ENCODE measurements at regions not wholly inside any gene's neighbourhood (a gene's known extent, or its start where the extent isn't known, plus 50 kb on each side); places are given as distances from the start of the nearest gene placed in this dataset.

- no peak for ATAC-seq
- DNase-seq, result no peak
- H3K4me1 Mint-ChIP-seq, result no peaks in the 10 kb centered on the region
- Histone ChIP-seq H3K9me3 (ENCODE audit: control insufficient read depth in 2 of 3, low read length in 3 of 3) (no peaks in the 10 kb centered on the region), H3K4me1 (ENCODE audit: control insufficient read depth in 2 of 2, insufficient read depth in 2 of 2, low read length in 2 of 2) (no peaks in the 10 kb centered on the region), H3K27me3 (ENCODE audit: control insufficient read depth in 2 of 2, insufficient read depth in 2 of 2, low read length in 2 of 2) (no peaks in the 10 kb centered on the region), H3K4me3 (ENCODE audit: low read length) (no peak overlapping the region), H3K27ac (ENCODE audit: low read depth, low read length) (no peak overlapping the region), H3K36me3 (ENCODE audit: control insufficient read depth in 2 of 3, insufficient read depth in 3 of 3, low read length in 3 of 3) (no peaks in the 10 kb centered on the region)
- intact Hi-C loops (cut with micrococcal nuclease), result no loop called here
- no peak overlapping the region for H3K4me3 Mint-ChIP-seq
- H3K9me3 Mint-ChIP-seq, result peaks cover 0 to 15% (median 3%) of the 10 kb centered on the region in 11 donors
- no peaks in the 10 kb centered on the region for H3K27me3 Mint-ChIP-seq
- ChIA-PET CTCF (no interaction called here), POLR2A (no interaction called here)
- no peak overlapping the region for H3K27ac Mint-ChIP-seq
- no peaks in the 10 kb centered on the region for H3K36me3 Mint-ChIP-seq
Measured at GRCh38 chr3:74413547-74414241, 200.8 kb downstream of the CNTN3 start.

DNA sequence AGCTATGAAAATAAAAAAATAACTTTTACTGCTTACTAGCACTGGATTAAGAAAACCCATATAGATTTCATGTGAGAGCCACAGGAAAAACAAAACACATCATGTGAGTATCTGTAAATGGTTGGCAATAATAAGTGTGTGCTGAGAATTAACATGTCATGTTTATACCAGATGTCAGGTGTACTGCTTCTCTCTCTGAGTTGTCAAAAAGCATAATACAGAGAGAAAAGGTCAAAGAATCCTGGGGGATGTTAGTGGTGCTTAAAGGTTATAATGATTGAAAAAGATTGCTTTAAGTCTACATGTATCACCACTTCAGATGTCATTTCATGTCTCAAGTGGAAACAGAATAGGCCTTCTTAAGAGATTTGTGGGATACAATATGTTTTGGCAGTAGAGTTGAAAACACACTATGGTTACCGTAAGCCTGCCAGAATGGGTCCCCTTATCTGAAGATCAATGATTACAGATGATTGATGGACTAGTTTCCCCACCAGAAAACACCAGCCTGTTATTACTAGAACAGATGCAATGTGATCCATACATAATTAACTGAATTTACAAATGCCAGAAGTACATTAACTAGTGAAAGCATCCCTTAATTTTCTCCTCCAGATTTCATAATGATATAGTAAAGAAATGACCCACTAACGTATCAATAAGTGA is 204.1 kb downstream of the CNTN3 start:
- Mint-ChIP-seq H3K36me3 (no peaks in the 10 kb centered on the region), H3K4me1 (no peaks in the 10 kb centered on the region), H3K27me3 (no peaks in the 10 kb centered on the region), H3K9me3 (peaks cover 1 to 15% (median 5%) of the 10 kb centered on the region in 11 donors), H3K4me3 (no peak overlapping the region), H3K27ac (no peak overlapping the region)
- ChIA-PET POLR2A (no interaction called here), CTCF (no interaction called here)
- no peaks in the 10 kb centered on the region for H3K36me3 ChIP-seq (ENCODE audit: control insufficient read depth in 2 of 3, insufficient read depth in 3 of 3, low read length in 3 of 3)
- H3K9me3 ChIP-seq (ENCODE audit: control insufficient read depth in 2 of 3, low read length in 3 of 3), result no peaks in the 10 kb centered on the region
- no peaks in the 10 kb centered on the region for H3K27me3 ChIP-seq (ENCODE audit: control insufficient read depth in 2 of 2, insufficient read depth in 2 of 2, low read length in 2 of 2)
- DNase-seq (no peak), ATAC-seq (no peak)
- H3K27ac ChIP-seq (ENCODE audit: low read depth, low read length), result no peak overlapping the region
- H3K4me1 ChIP-seq (ENCODE audit: control insufficient read depth in 2 of 2, insufficient read depth in 2 of 2, low read length in 2 of 2), result no peaks in the 10 kb centered on the region
- intact Hi-C loops (cut with micrococcal nuclease), result no loop called here
- no peak overlapping the region for H3K4me3 ChIP-seq (ENCODE audit: low read length)

DNA sequence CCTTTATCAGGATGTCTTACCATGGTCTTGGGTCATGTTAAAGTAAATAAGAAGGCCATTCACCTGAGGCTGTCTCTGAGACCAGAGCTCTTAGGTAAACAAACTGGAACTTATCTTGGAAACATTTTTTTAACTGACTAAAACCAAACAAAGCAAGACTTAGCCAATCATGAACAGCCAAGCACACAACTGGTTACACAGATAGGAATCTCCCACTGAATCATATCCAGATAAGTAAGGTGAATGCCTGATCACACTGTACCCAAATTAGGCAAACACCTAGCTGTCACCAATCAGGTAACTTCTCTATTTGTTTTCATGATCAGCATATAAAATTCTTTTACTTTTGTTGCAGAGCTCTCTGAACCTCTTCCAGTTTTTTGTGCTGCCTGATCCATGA is 205.4 kb downstream of the CNTN3 start:
- no peaks in the 10 kb centered on the region for H3K9me3 ChIP-seq (ENCODE audit: control insufficient read depth in 2 of 3, low read length in 3 of 3)
- DNase-seq (no peak), ATAC-seq (no peak)
- intact Hi-C loops (cut with micrococcal nuclease), result no loop called here
- H3K9me3 Mint-ChIP-seq, result peaks cover 1 to 15% (median 4%) of the 10 kb centered on the region in 11 donors
- H3K27me3 Mint-ChIP-seq, result no peaks in the 10 kb centered on the region
- no peak overlapping the region for H3K27ac ChIP-seq (ENCODE audit: low read depth, low read length)
- H3K36me3 ChIP-seq (ENCODE audit: control insufficient read depth in 2 of 3, insufficient read depth in 3 of 3, low read length in 3 of 3), result no peaks in the 10 kb centered on the region
- no peaks in the 10 kb centered on the region for H3K4me1 ChIP-seq (ENCODE audit: control insufficient read depth in 2 of 2, insufficient read depth in 2 of 2, low read length in 2 of 2)
- H3K4me3 ChIP-seq (ENCODE audit: low read length), result no peak overlapping the region
- no peaks in the 10 kb centered on the region for H3K4me1 Mint-ChIP-seq
- H3K27ac Mint-ChIP-seq, result no peak overlapping the region
- H3K36me3 Mint-ChIP-seq, result no peaks in the 10 kb centered on the region
- H3K4me3 Mint-ChIP-seq, result no peak overlapping the region
- H3K27me3 ChIP-seq (ENCODE audit: control insufficient read depth in 2 of 2, insufficient read depth in 2 of 2, low read length in 2 of 2), result no peaks in the 10 kb centered on the region
- ChIA-PET POLR2A (no interaction called here), CTCF (no interaction called here)

- intact Hi-C loops (cut with micrococcal nuclease), result no loop called here
- ATAC-seq, result no peak
- H3K36me3 Mint-ChIP-seq, result no peaks in the 10 kb centered on the region
- DNase-seq, result no peak
- ChIA-PET CTCF (no interaction called here), POLR2A (no interaction called here)
- no peak overlapping the region for H3K27ac Mint-ChIP-seq
- Histone ChIP-seq H3K36me3 (ENCODE audit: control insufficient read depth in 2 of 3, insufficient read depth in 3 of 3, low read length in 3 of 3) (no peaks in the 10 kb centered on the region), H3K4me3 (ENCODE audit: low read length) (no peak overlapping the region), H3K4me1 (ENCODE audit: control insufficient read depth in 2 of 2, insufficient read depth in 2 of 2, low read length in 2 of 2) (no peaks in the 10 kb centered on the region), H3K27ac (ENCODE audit: low read depth, low read length) (no peak overlapping the region), H3K27me3 (ENCODE audit: control insufficient read depth in 2 of 2, insufficient read depth in 2 of 2, low read length in 2 of 2) (no peaks in the 10 kb centered on the region), H3K9me3 (ENCODE audit: control insufficient read depth in 2 of 3, low read length in 3 of 3) (no peaks in the 10 kb centered on the region)
- H3K4me3 Mint-ChIP-seq, result no peak overlapping the region
- peaks cover 1 to 25% (median 5%) of the 10 kb centered on the region in 11 donors for H3K9me3 Mint-ChIP-seq
- H3K27me3 Mint-ChIP-seq, result no peaks in the 10 kb centered on the region
- peaks cover 0 to 2% (median 0%) of the 10 kb centered on the region in 7 donors for H3K4me1 Mint-ChIP-seq
Measured at GRCh38 chr3:74403307-74403706, 211.2 kb downstream of the CNTN3 start.

DNA sequence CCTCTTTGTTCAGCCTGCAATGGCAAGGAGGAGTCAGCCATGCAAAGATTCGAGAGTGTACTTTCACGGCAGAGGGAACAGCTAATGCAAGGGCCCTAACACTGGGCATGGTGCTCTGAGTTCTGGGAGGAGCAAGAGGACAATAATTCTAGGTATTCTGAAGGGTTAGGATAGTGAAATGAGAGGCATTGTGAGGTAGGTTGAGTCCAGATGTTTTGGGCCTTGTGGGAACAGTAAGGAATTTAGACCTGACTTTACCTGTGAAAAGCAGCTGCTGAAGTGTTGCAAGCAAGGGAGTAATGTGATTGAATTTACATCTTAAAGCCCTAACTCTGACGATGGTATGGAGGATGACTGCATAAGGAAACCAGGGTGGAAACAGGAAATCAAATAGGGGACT is 211.6 kb downstream of the CNTN3 start:
- POLR2A ChIA-PET, result no interaction called here

DNA sequence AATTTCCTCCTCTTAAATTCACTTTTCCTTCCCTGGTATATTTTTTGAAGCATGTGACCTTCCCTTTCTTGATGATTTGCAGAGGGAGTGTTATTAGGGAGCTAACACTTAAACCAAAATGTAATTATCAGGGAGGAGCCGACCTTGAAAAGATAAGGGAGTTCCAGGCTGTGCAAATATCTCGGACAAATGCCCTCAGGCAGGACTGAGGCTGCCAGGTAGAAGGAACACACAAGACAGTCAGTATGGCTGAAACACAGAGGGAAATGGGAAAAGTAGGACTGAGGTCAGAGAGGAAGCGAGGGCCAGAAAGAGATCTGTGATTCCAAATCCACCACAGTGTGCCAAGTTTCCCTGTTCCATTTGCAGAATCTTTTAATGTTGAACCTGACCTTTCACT is 221.0 kb downstream of the CNTN3 start:
- ChIA-PET POLR2A (no interaction called here), CTCF (no interaction called here)
- Mint-ChIP-seq H3K4me3 (no peak overlapping the region), H3K27me3 (no peaks in the 10 kb centered on the region), H3K36me3 (no peaks in the 10 kb centered on the region), H3K27ac (no peak overlapping the region), H3K9me3 (peaks cover 1 to 30% (median 7%) of the 10 kb centered on the region in 11 donors), H3K4me1 (no peaks in the 10 kb centered on the region)
- Histone ChIP-seq H3K36me3 (ENCODE audit: control insufficient read depth in 2 of 3, insufficient read depth in 3 of 3, low read length in 3 of 3) (no peaks in the 10 kb centered on the region), H3K27me3 (ENCODE audit: control insufficient read depth in 2 of 2, insufficient read depth in 2 of 2, low read length in 2 of 2) (no peaks in the 10 kb centered on the region), H3K4me3 (ENCODE audit: low read length) (no peak overlapping the region), H3K9me3 (ENCODE audit: control insufficient read depth in 2 of 3, low read length in 3 of 3) (no peaks in the 10 kb centered on the region), H3K4me1 (ENCODE audit: control insufficient read depth in 2 of 2, insufficient read depth in 2 of 2, low read length in 2 of 2) (no peaks in the 10 kb centered on the region), H3K27ac (ENCODE audit: low read depth, low read length) (no peak overlapping the region)
- intact Hi-C loops (cut with micrococcal nuclease), result no loop called here
- ATAC-seq (no peak), DNase-seq (no peak)

More for the DNA sequence above, 211.6 kb downstream of the CNTN3 start:
- Histone ChIP-seq H3K4me3 (ENCODE audit: low read length) (no peak overlapping the region), H3K27ac (ENCODE audit: low read depth, low read length) (no peak overlapping the region), H3K9me3 (ENCODE audit: control insufficient read depth in 2 of 3, low read length in 3 of 3) (no peaks in the 10 kb centered on the region), H3K36me3 (ENCODE audit: control insufficient read depth in 2 of 3, insufficient read depth in 3 of 3, low read length in 3 of 3) (no peaks in the 10 kb centered on the region), H3K4me1 (ENCODE audit: control insufficient read depth in 2 of 2, insufficient read depth in 2 of 2, low read length in 2 of 2) (no peaks in the 10 kb centered on the region), H3K27me3 (ENCODE audit: control insufficient read depth in 2 of 2, insufficient read depth in 2 of 2, low read length in 2 of 2) (no peaks in the 10 kb centered on the region)
- intact Hi-C loops (cut with micrococcal nuclease), result no loop called here
- Mint-ChIP-seq H3K9me3 (peaks cover 1 to 23% (median 5%) of the 10 kb centered on the region in 11 donors), H3K27ac (no peak overlapping the region), H3K36me3 (no peaks in the 10 kb centered on the region), H3K4me1 (peaks cover 0 to 2% (median 0%) of the 10 kb centered on the region in 7 donors), H3K4me3 (no peak overlapping the region), H3K27me3 (no peaks in the 10 kb centered on the region)
- CTCF ChIA-PET, result no interaction called here
- no peak for ATAC-seq
- no peak for DNase-seq

All from naive thymus-derived CD4-positive, alpha-beta T cell (primary cell).